GM12878 (cell line): ENCODE measurements at regions not wholly inside any gene's neighbourhood (a gene's known extent, or its start where the extent isn't known, plus 50 kb on each side); places are given as distances from the start of the nearest gene placed in this dataset.

ENCODE experiments used
- CEBPB ChIP-seq, 2 experiments: fragments of 150-350 bp in 1 of 2; IDR thresholded peaks; 2 replicates each; pipeline ENCODE4 v1.6.1; 2012 to 2014; ENCODE audit warnings: low read depth in 2 of 2, low read length in 2 of 2, borderline replicate concordance in 1 of 2, inconsistent platforms in 1 of 2
- CTCF ChIP-seq, 3 experiments: IDR thresholded peaks in 2 of 3; conservative IDR thresholded peaks in 1 of 3; 2 replicates each; pipeline ENCODE4 v1.5.1; 2011; ENCODE audit warnings: low read depth in 3 of 3, low read length in 3 of 3, mild to moderate bottlenecking in 3 of 3, control low read depth in 2 of 3, moderate library complexity in 2 of 3, inconsistent platforms in 1 of 3, mixed read lengths in 1 of 3; ENCODE audit not compliant: control insufficient read depth in 2 of 3, insufficient read depth in 1 of 3; ENCODE audit errors: extremely low read depth in 1 of 3
- EZH2 ChIP-seq: IDR thresholded peaks from 2 replicates; pipeline ENCODE4 v1.6.1; 2012; ENCODE audit warnings: low read depth, mild to moderate bottlenecking, control low read depth, inconsistent platforms, low read length, borderline replicate concordance; ENCODE audit not compliant: control insufficient read depth
- KDM1A ChIP-seq: fragments of 200-600 bp; sonication (generic); IDR thresholded peaks from 2 replicates; pipeline ENCODE4 v1.6.1; 2016; ENCODE audit warnings: borderline replicate concordance
- POLR2A ChIP-seq: IDR thresholded peaks from 2 replicates; pipeline ENCODE4 v1.6.1; 2011; ENCODE audit warnings: low read depth, mild to moderate bottlenecking, low read length
- POLR2AphosphoS5 ChIP-seq: IDR thresholded peaks from 2 replicates; pipeline ENCODE4 v1.6.1; 2011; ENCODE audit warnings: mild to moderate bottlenecking, low read length, inconsistent platforms
- SP1 ChIP-seq: IDR thresholded peaks from one replicate; pipeline ENCODE4 v1.6.1; 2011; ENCODE audit warnings: low read depth, low read length
- TCF12 ChIP-seq: IDR thresholded peaks from 2 replicates; pipeline ENCODE4 v1.6.1; 2011; ENCODE audit warnings: low read depth, mild to moderate bottlenecking, low read length
- YBX1 ChIP-seq: fragments of 450-650 bp; IDR thresholded peaks from 2 replicates; pipeline ENCODE4 v1.6.1; 2016; ENCODE audit warnings: antibody characterized with exemption

- TF ChIP-seq CTCF (IDR thresholded peaks at IDR 0.05 in 2 of 3, conservative IDR thresholded peaks at IDR 0.05 in 1 of 3; ENCODE audit: control insufficient read depth in 2 of 3, extremely low read depth in 1 of 3, insufficient read depth in 1 of 3, low read depth in 3 of 3, low read length in 3 of 3) = no peak
- TF ChIP-seq YBX1 = no peak
- TF ChIP-seq POLR2A = no peak
- no peak for TF ChIP-seq EZH2
- no peak for TF ChIP-seq TCF12
- no peak for TF ChIP-seq KDM1A
- no peak for TF ChIP-seq POLR2AphosphoS5
- TF ChIP-seq SP1 = no peak
- no peak for TF ChIP-seq CEBPB (IDR thresholded peaks at IDR 0.05; ENCODE audit: borderline replicate concordance in 1 of 2, low read depth in 2 of 2, low read length in 2 of 2)
These were observed 561.2 kb upstream of the SGCD start for GRCh38 chr5:155765715-155766114.
